GM21423 (cell line): ENCODE measurements at regions not wholly inside any gene's neighbourhood (a gene's known extent, or its start where the extent isn't known, plus 50 kb on each side); places are given as distances from the start of the nearest gene placed in this dataset.
A peak's percentile ranks its signal among the peaks of the same experiment; 100 is the strongest.

ENCODE experiments used
- ATAC-seq: cut with Tn5 transposase; IDR thresholded peaks from one replicate; pipeline ENCODE4 v1.9.1; 2021; ENCODE audit warnings: mild to moderate bottlenecking, moderate library complexity; ENCODE audit not compliant: unreplicated experiment

GRCh38 chr3:181173227-181173626, 183.7 kb upstream of the DNAJC19 start:
- no peak for ATAC-seq

DNA sequence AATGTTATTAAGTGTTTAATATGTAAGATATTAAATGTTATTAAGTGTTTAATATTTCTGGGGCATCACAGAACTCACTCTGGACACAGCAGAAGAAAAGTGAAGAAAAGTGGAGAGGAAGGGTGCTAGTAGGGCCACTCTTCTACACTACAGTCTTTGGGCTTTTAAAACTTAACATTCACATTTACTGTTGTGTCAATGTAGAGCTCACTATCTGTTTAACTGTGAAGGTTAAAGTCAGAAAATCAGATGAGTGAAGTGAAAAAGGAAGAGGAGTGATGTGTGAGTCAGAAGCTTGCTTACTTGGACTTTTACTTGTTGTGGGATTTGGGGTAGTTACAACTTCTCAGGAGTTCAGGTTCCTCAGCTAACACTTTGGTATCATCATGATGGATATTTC, 145.3 kb upstream of the DNAJC19 start:
- ATAC-seq, result no peak

GRCh38 chr3:181133832-181134231, 144.3 kb upstream of the DNAJC19 start:
- no peak for ATAC-seq

DNA sequence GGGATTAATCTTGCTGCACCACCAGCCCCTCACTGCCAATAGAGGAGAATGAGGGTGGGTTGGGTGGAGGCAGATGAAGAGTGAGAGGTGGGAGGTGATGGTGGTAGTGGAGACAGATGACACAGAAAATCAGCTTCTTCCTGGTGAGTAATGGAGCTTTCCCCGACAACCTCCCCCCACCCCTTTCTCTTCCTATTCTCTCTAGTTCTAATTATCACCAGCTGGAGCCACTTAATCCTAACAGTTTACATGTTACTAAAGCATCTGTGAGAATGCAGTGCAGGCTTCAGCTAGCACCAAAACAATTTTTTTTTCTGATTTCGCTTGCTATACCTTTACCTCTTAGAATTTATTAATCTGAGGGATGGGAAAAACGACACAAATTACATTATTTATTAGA, 116.1 kb upstream of the DNAJC19 start:
- ATAC-seq, result no peak

DNA sequence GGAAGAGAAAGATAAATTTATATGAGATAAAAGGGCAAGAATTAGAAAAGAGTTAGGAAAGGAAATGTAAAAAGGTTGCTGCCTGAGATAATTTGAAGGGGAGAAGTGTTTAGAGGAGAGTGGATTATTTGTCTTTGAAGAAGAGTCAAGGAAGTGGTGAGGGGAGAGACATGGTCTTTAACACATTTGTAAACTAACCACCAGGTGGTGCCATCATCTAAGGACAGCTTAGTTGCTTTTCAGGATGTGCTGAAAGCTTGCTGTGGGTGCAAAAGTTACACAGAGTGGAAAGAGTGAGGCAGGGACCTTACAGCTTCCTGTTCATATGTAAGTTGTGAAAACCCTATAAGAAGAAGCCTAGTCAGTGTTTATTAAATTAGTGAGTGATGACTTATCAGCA, 114.1 kb upstream of the DNAJC19 start:
- peak; percentile 58 for ATAC-seq

DNA sequence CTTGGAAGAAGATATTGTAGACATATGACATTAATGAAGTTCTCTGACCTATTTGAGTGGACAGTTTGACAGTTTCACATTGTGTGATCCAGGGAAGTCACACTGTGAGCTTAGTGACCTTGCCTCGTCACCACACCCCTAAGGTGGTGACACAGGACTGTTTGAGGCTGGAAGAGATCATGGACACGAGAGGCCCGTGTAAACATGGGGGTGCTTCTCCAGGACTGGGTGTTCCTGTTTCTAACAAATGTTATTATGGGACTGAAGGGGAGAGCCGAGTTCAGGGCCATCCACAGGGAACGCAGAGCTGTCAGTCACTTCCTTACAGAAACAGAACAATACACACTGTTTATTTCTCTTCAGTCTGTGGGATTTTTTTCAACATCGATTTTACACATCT, 96.5 kb upstream of the DNAJC19 start:
- ATAC-seq, result no peak

- no peak for ATAC-seq
These were observed 92.4 kb upstream of the DNAJC19 start for GRCh38 chr3:181081930-181082329.

- no peak for ATAC-seq
These were observed 87.0 kb upstream of the DNAJC19 start for GRCh38 chr3:181076558-181076957.

- ATAC-seq, result no peak
These were observed 85.6 kb upstream of the DNAJC19 start for GRCh38 chr3:181075098-181075497.

- ATAC-seq, result no peak
These were observed 76.9 kb upstream of the DNAJC19 start for GRCh38 chr3:181066143-181067087.

GRCh38 chr3:181056136-181056732, 66.7 kb upstream of the DNAJC19 start:
- no peak for ATAC-seq

DNA sequence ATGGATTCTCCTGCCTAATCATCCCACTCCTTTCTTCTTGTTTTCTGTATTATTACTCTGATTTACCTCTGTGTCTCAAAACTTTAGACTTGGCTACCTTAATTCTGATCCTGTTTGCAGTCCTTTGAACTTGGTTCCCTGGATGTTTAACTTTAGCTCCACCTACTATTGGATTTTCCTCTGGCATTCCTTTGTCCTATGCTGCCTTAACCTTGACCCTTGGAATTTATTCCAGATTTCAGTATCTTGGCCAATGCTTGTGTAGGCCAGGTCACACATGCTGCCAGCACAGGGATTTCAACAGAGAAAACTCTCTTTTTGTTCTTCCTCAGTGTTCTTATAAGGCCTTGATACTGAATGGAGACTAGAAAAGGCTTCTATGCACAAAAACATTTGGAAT, 65.0 kb upstream of the DNAJC19 start:
- ATAC-seq, result no peak

GRCh38 chr3:181052256-181052655, 62.7 kb upstream of the DNAJC19 start:
- no peak for ATAC-seq

- no peak for ATAC-seq
These were observed 61.2 kb upstream of the DNAJC19 start for GRCh38 chr3:181050738-181051137.

GRCh38 chr3:181040030-181040429, 50.5 kb upstream of the DNAJC19 start:
- no peak for ATAC-seq
